Activated CD4-positive, alpha-beta T cell treated with anti-CD3 and anti-CD28 coated beads, Interleukin-2, amount 10 ng/mL, durations not matched to agents 7 days and 5 days (primary cell): ENCODE measurements at regions not wholly inside any gene's neighbourhood (a gene's known extent, or its start where the extent isn't known, plus 50 kb on each side); places are given as distances from the start of the nearest gene placed in this dataset.

Experiments
- CTCF ChIA-PET: fragments of 350-600 bp; sonication (Branson Sonifier 250); formaldehyde crosslinking; loops from one replicate; lab custom pipeline; 2021; ENCODE audit warnings: antibody characterized with exemption; lab: Charles Lee
- POLR2A ChIA-PET: fragments of 350-600 bp; sonication (Branson Sonifier 250); formaldehyde crosslinking; loops from one replicate; lab custom pipeline; 2021; ENCODE audit warnings: antibody characterized with exemption; lab: Charles Lee
- DNase-seq: peaks from one replicate; pipeline ENCODE4 v3.0.0-alpha.2; 2020
- H3K27ac Mint-ChIP-seq: one replicate; pipeline ENCODE4 v1.8.0; 2021; ENCODE audit warnings: mild to moderate bottlenecking, moderate library complexity, mixed read lengths
- H3K27me3 Mint-ChIP-seq: one replicate; pipeline ENCODE4 v1.8.0; 2021; ENCODE audit warnings: mixed read lengths
- H3K36me3 Mint-ChIP-seq: one replicate; pipeline ENCODE4 v1.8.0; 2021; ENCODE audit warnings: low read depth, mixed read lengths
- H3K4me1 Mint-ChIP-seq: one replicate; pipeline ENCODE4 v1.8.0; 2021; ENCODE audit warnings: mixed read lengths
- H3K4me3 Mint-ChIP-seq: one replicate; pipeline ENCODE4 v1.8.0; 2021; ENCODE audit warnings: mild to moderate bottlenecking, moderate library complexity, mixed read lengths
- H3K9me3 Mint-ChIP-seq: one replicate; pipeline ENCODE4 v1.8.0; 2021; ENCODE audit warnings: mixed read lengths

GRCh38 chr10:4514445-4515108 lies 311.4 kb upstream of the AKR1E2 start:
- Mint-ChIP-seq H3K36me3 (no peaks in the 10 kb centered on the region), H3K27me3 (peaks cover 21% of the 10 kb centered on the region), H3K27ac (no peak overlapping the region), H3K9me3 (no peaks in the 10 kb centered on the region), H3K4me1 (peaks cover 9% of the 10 kb centered on the region), H3K4me3 (no peak overlapping the region)
- ChIA-PET POLR2A (no interaction called here), CTCF (interaction anchor here (0.9 to 1.1 kb wide), 2 partner anchors 17 to 18 kb away, joined by 3 to 4 read pairs; no protein-coding TSS in a partner anchor)
- no peak for DNase-seq

GRCh38 chr10:4512671-4513240 lies 313.3 kb upstream of the AKR1E2 start:
- Mint-ChIP-seq H3K36me3 (no peaks in the 10 kb centered on the region), H3K4me3 (no peak overlapping the region), H3K27me3 (peaks cover 13% of the 10 kb centered on the region), H3K9me3 (no peaks in the 10 kb centered on the region), H3K4me1 (peaks cover 9% of the 10 kb centered on the region), H3K27ac (no peak overlapping the region)
- DNase-seq = no peak
- ChIA-PET POLR2A (no interaction called here), CTCF (no interaction called here)

- DNase-seq = no peak
- POLR2A ChIA-PET = no interaction called here
- Mint-ChIP-seq H3K27ac (no peak overlapping the region), H3K9me3 (no peaks in the 10 kb centered on the region), H3K27me3 (peaks cover 8% of the 10 kb centered on the region), H3K4me1 (peaks cover 9% of the 10 kb centered on the region), H3K4me3 (no peak overlapping the region), H3K36me3 (no peaks in the 10 kb centered on the region)
- CTCF ChIA-PET = interaction anchor here (1.0 kb wide), 1 partner anchor 27 kb away, joined by 3 read pairs; no protein-coding TSS in a partner anchor
Measured at GRCh38 chr10:4512196-4512595, 313.8 kb upstream of the AKR1E2 start.

- CTCF ChIA-PET = interaction anchor here (1.0 kb wide), 1 partner anchor 27 kb away, joined by 3 read pairs; no protein-coding TSS in a partner anchor
- POLR2A ChIA-PET = no interaction called here
- Mint-ChIP-seq H3K27ac (no peak overlapping the region), H3K4me3 (no peak overlapping the region), H3K4me1 (peaks cover 9% of the 10 kb centered on the region), H3K9me3 (no peaks in the 10 kb centered on the region), H3K36me3 (no peaks in the 10 kb centered on the region), H3K27me3 (peaks cover 9% of the 10 kb centered on the region)
- DNase-seq = no peak
Measured at GRCh38 chr10:4511509-4511908, 314.5 kb upstream of the AKR1E2 start.

GRCh38 chr10:4509405-4509804 lies 316.6 kb upstream of the AKR1E2 start:
- DNase-seq = no peak
- no peak overlapping the region for H3K27ac Mint-ChIP-seq
- CTCF ChIA-PET = no interaction called here
- peaks cover 7% of the 10 kb centered on the region for H3K27me3 Mint-ChIP-seq
- POLR2A ChIA-PET = interaction anchor here (0.6 kb wide), 1 partner anchor 362 kb away, joined by 3 read pairs; no protein-coding TSS in a partner anchor
- no peak overlapping the region for H3K4me3 Mint-ChIP-seq
- no peaks in the 10 kb centered on the region for H3K36me3 Mint-ChIP-seq
- H3K9me3 Mint-ChIP-seq = no peaks in the 10 kb centered on the region
- H3K4me1 Mint-ChIP-seq = peaks cover 6% of the 10 kb centered on the region

- CTCF ChIA-PET = no interaction called here
- no peak for DNase-seq
- Mint-ChIP-seq H3K27ac (no peak overlapping the region), H3K4me3 (no peak overlapping the region), H3K27me3 (peaks cover 10% of the 10 kb centered on the region), H3K9me3 (no peaks in the 10 kb centered on the region), H3K4me1 (no peaks in the 10 kb centered on the region), H3K36me3 (no peaks in the 10 kb centered on the region)
- POLR2A ChIA-PET = no interaction called here
Measured at GRCh38 chr10:4506095-4506494, 319.9 kb upstream of the AKR1E2 start.

GRCh38 chr10:4504550-4504949 lies 321.5 kb upstream of the AKR1E2 start:
- Mint-ChIP-seq H3K36me3 (no peaks in the 10 kb centered on the region), H3K27me3 (peaks cover 12% of the 10 kb centered on the region), H3K4me3 (no peak overlapping the region), H3K27ac (no peak overlapping the region), H3K9me3 (no peaks in the 10 kb centered on the region), H3K4me1 (no peaks in the 10 kb centered on the region)
- ChIA-PET POLR2A (no interaction called here), CTCF (interaction anchor here (0.6 kb wide), 1 partner anchor 1257 kb away, joined by 6 read pairs; no protein-coding TSS in a partner anchor)
- no peak for DNase-seq

- ChIA-PET POLR2A (no interaction called here), CTCF (no interaction called here)
- no peak overlapping the region for H3K4me3 Mint-ChIP-seq
- DNase-seq = no peak
- no peaks in the 10 kb centered on the region for H3K36me3 Mint-ChIP-seq
- no peaks in the 10 kb centered on the region for H3K4me1 Mint-ChIP-seq
- H3K9me3 Mint-ChIP-seq = no peaks in the 10 kb centered on the region
- peaks cover 13% of the 10 kb centered on the region for H3K27me3 Mint-ChIP-seq
- H3K27ac Mint-ChIP-seq = no peak overlapping the region
Measured at GRCh38 chr10:4503076-4503475, 322.9 kb upstream of the AKR1E2 start.

GRCh38 chr10:4501306-4501705 lies 324.7 kb upstream of the AKR1E2 start:
- no peaks in the 10 kb centered on the region for H3K4me1 Mint-ChIP-seq
- no peak overlapping the region for H3K4me3 Mint-ChIP-seq
- peaks cover 11% of the 10 kb centered on the region for H3K27me3 Mint-ChIP-seq
- POLR2A ChIA-PET = no interaction called here
- H3K36me3 Mint-ChIP-seq = no peaks in the 10 kb centered on the region
- no peak overlapping the region for H3K27ac Mint-ChIP-seq
- DNase-seq = no peak
- CTCF ChIA-PET = interaction anchor here (1.3 kb wide), 1 partner anchor 18 kb away, joined by 5 read pairs; no protein-coding TSS in a partner anchor
- H3K9me3 Mint-ChIP-seq = no peaks in the 10 kb centered on the region

- Mint-ChIP-seq H3K27me3 (peaks cover 11% of the 10 kb centered on the region), H3K4me3 (no peak overlapping the region), H3K27ac (no peak overlapping the region), H3K4me1 (no peaks in the 10 kb centered on the region), H3K36me3 (no peaks in the 10 kb centered on the region), H3K9me3 (no peaks in the 10 kb centered on the region)
- CTCF ChIA-PET = no interaction called here
- POLR2A ChIA-PET = no interaction called here
- DNase-seq = no peak
Measured at GRCh38 chr10:4498711-4499251, 327.2 kb upstream of the AKR1E2 start.

GRCh38 chr10:4494551-4494950 lies 331.5 kb upstream of the AKR1E2 start:
- Mint-ChIP-seq H3K4me1 (no peaks in the 10 kb centered on the region), H3K27ac (no peak overlapping the region), H3K4me3 (no peak overlapping the region), H3K27me3 (peaks cover 19% of the 10 kb centered on the region), H3K36me3 (no peaks in the 10 kb centered on the region), H3K9me3 (no peaks in the 10 kb centered on the region)
- ChIA-PET POLR2A (no interaction called here), CTCF (no interaction called here)
- no peak for DNase-seq

- no peak overlapping the region for H3K4me3 Mint-ChIP-seq
- CTCF ChIA-PET = no interaction called here
- no peaks in the 10 kb centered on the region for H3K9me3 Mint-ChIP-seq
Measured at GRCh38 chr10:4492202-4492601, 333.8 kb upstream of the AKR1E2 start.

GRCh38 chr10:4488904-4489303 lies 337.1 kb upstream of the AKR1E2 start:
- H3K36me3 Mint-ChIP-seq = no peaks in the 10 kb centered on the region
- CTCF ChIA-PET = interaction anchor here (1.2 kb wide), 1 partner anchor 749 kb away, joined by 3 read pairs; no protein-coding TSS in a partner anchor
- DNase-seq = no peak
- H3K4me1 Mint-ChIP-seq = no peaks in the 10 kb centered on the region
- peaks cover 24% of the 10 kb centered on the region for H3K27me3 Mint-ChIP-seq
- H3K4me3 Mint-ChIP-seq = no peak overlapping the region
- POLR2A ChIA-PET = no interaction called here
- H3K27ac Mint-ChIP-seq = no peak overlapping the region
- no peaks in the 10 kb centered on the region for H3K9me3 Mint-ChIP-seq

More at GRCh38 chr10:4492202-4492601, 333.8 kb upstream of the AKR1E2 start:
- Mint-ChIP-seq H3K27ac (no peak overlapping the region), H3K4me1 (no peaks in the 10 kb centered on the region), H3K36me3 (no peaks in the 10 kb centered on the region), H3K27me3 (peaks cover 24% of the 10 kb centered on the region)
- POLR2A ChIA-PET = no interaction called here
- no peak for DNase-seq
